Fibroblast of villous mesenchyme (primary cell): ENCODE measurements at regions not wholly inside any gene's neighbourhood (a gene's known extent, or its start where the extent isn't known, plus 50 kb on each side); places are given as distances from the start of the nearest gene placed in this dataset.
A peak's percentile ranks its signal among the peaks of the same experiment; 100 is the strongest.

ENCODE experiments used
- DNase-seq: peaks from one replicate; pipeline ENCODE4 v3.0.0-alpha.2; 2010; ENCODE audit warnings: low read depth
- H3K4me3 ChIP-seq: 2 replicates; pipeline ENCODE4 v1.5.1; 2011; ENCODE audit warnings: low read depth, mild to moderate bottlenecking, low read length
- CTCF ChIP-seq: IDR thresholded peaks from 2 replicates; pipeline ENCODE4 v1.5.1; 2012; ENCODE audit warnings: low read depth, mild to moderate bottlenecking, low read length; ENCODE audit not compliant: insufficient read depth

- H3K4me3 ChIP-seq, result no peak overlapping the region
- TF ChIP-seq CTCF, result no peak
- DNase-seq, result no peak
These were observed 209.2 kb downstream of the FOXL1 start for GRCh38 chr16:86787538-86787937.

- H3K4me3 ChIP-seq, result no peak overlapping the region
- DNase-seq, result no peak
- TF ChIP-seq CTCF, result no peak
These were observed 211.3 kb downstream of the FOXL1 start for GRCh38 chr16:86789621-86790051.

GRCh38 chr16:86791287-86792035, 213.1 kb downstream of the FOXL1 start:
- no peak overlapping the region for H3K4me3 ChIP-seq
- TF ChIP-seq CTCF, result no peak
- peak; percentile 42 for DNase-seq

DNA sequence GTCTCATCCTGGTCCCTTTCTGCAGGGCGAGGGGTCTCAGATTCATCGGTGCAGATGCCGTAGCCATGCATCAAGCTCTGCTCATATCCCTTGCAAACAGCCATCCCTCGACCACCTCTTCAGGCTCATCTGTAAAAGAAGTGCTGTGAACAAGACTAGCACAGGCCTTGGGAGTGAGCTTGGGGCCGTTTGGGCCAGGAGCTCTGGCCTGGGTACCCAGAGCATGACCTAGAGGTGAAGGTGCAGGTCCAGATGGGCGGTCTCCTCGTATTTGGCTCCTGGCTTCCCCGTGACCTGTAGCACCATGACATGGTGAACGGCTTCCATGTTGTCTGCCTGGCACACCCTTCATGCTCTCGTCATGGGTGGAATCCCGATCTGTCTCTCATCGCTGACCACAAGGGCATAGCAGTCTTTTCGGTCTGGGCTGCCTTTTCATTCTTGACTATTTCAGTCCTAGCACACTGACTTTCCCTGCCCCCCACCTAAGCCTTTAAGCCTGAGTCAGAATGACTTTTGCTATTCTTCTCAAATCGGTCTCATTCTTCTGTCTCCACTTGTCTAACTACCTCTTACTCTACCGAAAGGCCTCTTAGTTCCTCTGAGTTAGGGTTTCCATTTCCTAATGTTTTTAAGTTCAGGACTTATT, 216.0 kb downstream of the FOXL1 start:
- no peak overlapping the region for H3K4me3 ChIP-seq
- no peak for TF ChIP-seq CTCF
- no peak for DNase-seq

- no peak overlapping the region for H3K4me3 ChIP-seq
- no peak for DNase-seq
- no peak for TF ChIP-seq CTCF
These were observed 219.4 kb downstream of the FOXL1 start for GRCh38 chr16:86797700-86798099.

DNA sequence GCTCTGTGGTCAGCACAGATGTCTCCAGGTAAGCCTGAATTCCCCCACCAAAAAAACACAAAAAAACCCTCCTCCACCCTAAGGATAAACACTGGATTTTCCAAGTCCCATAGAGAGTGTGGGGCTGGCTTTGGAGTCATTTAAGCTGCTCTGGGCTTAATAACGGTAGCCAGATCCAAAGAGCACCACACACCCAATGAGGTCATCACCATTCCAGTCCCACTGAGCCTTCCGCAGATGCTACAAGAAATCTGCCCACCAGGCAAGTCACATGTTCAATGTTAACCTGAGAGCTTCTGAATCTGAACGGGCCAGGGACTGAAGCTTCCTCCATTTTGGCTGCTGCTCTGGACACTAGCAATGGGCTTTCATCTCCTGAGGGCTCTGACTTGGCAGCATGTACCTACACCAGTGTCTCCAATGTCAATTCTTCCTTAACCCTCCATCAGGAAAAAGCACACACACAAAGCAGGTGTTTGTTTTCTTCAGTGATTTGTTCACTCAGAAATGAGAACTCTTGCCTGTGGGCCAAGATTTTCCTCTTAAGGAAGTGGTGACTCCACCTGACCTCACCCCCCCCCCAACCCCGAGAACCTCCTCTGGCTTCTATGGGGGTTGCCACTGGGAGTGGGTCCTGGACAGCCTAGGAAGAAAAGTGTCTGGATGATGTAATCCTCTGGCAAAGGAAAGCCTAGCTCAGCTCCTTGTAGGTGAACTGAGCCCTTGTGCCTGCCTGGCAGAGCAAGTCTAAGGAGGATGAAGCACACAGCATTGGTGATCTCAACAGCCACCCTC, 220.1 kb downstream of the FOXL1 start:
- no peak overlapping the region for H3K4me3 ChIP-seq
- no peak for DNase-seq
- TF ChIP-seq CTCF, result no peak
